Chondrocyte (in vitro differentiated cells): ENCODE measurements at regions not wholly inside any gene's neighbourhood (a gene's known extent, or its start where the extent isn't known, plus 50 kb on each side); places are given as distances from the start of the nearest gene placed in this dataset.

Experiments used
- DNase-seq: peaks from one replicate; pipeline ENCODE4 v3.0.0; 2021; ENCODE audit warnings: mixed read lengths, low spot score
- H3K27ac Mint-ChIP-seq: one replicate; pipeline ENCODE4 v1.8.0; 2021; ENCODE audit warnings: mild to moderate bottlenecking, moderate library complexity, mixed read lengths; ENCODE audit not compliant: unreplicated experiment
- H3K27me3 Mint-ChIP-seq: 2 replicates; pipeline ENCODE4 v1.8.0; 2021; ENCODE audit warnings: low read depth, mixed read lengths
- H3K36me3 Mint-ChIP-seq: 2 replicates; pipeline ENCODE4 v1.8.0; 2021; ENCODE audit warnings: low read depth, mixed read lengths
- H3K4me1 Mint-ChIP-seq: 2 replicates; pipeline ENCODE4 v1.8.0; 2021; ENCODE audit warnings: low read depth, mild to moderate bottlenecking, mixed read lengths
- H3K4me3 Mint-ChIP-seq: one replicate; pipeline ENCODE4 v1.8.0; 2021; ENCODE audit warnings: mild to moderate bottlenecking, moderate library complexity, mixed read lengths; ENCODE audit not compliant: unreplicated experiment
- H3K9me3 Mint-ChIP-seq: 2 replicates; pipeline ENCODE4 v1.8.0; 2021; ENCODE audit warnings: low read depth, mixed read lengths
- CTCF ChIP-seq: fragments of 200-600 bp; sonication (generic); IDR thresholded peaks from 2 replicates; pipeline ENCODE4 v1.5.0; 2021; ENCODE audit warnings: antibody characterized with exemption, mild to moderate bottlenecking, moderate library complexity

DNA sequence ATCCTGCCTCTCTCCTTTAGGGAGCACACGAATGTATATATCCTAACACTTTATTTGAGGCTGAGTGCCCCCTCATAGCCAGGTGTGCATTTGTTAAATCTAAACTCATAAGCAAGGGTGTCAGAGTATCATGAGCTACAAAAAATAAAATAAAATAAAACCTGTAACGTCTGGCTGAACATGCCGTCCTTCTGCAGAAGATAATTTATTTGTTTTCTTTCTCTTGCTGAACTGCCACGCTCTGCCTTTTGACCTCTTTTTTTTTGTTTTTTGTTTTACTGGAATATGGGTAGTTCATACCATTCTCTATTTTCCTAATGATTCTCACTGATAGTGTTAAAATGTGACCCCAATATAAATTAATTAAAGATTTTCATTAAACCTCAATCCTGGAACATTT is 117.7 kb upstream of the MPDZ start:
- Mint-ChIP-seq H3K36me3 (no peaks in the 10 kb centered on the region), H3K9me3 (peaks cover 3% of the 10 kb centered on the region), H3K4me1 (peaks cover 25% of the 10 kb centered on the region), H3K27me3 (no peaks in the 10 kb centered on the region), H3K4me3 (no peak overlapping the region), H3K27ac (no peak overlapping the region)
- no peak for TF ChIP-seq CTCF
- DNase-seq: no peak

GRCh38 chr9:13396418-13396817 is 116.9 kb upstream of the MPDZ start:
- H3K27ac Mint-ChIP-seq: no peak overlapping the region
- no peak for TF ChIP-seq CTCF
- peaks cover 11% of the 10 kb centered on the region for H3K9me3 Mint-ChIP-seq
- H3K4me3 Mint-ChIP-seq: no peak overlapping the region
- DNase-seq: no peak
- H3K4me1 Mint-ChIP-seq: peaks cover 25% of the 10 kb centered on the region
- no peaks in the 10 kb centered on the region for H3K27me3 Mint-ChIP-seq
- H3K36me3 Mint-ChIP-seq: peaks cover 5% of the 10 kb centered on the region

GRCh38 chr9:13395156-13395555 is 115.7 kb upstream of the MPDZ start:
- TF ChIP-seq CTCF: no peak
- peaks cover 21% of the 10 kb centered on the region for H3K9me3 Mint-ChIP-seq
- no peak for DNase-seq
- no peaks in the 10 kb centered on the region for H3K27me3 Mint-ChIP-seq
- peaks cover 11% of the 10 kb centered on the region for H3K36me3 Mint-ChIP-seq
- H3K4me3 Mint-ChIP-seq: no peak overlapping the region
- H3K27ac Mint-ChIP-seq: peak overlapping the region; percentile 76
- peaks cover 25% of the 10 kb centered on the region for H3K4me1 Mint-ChIP-seq

GRCh38 chr9:13388157-13388556 is 108.7 kb upstream of the MPDZ start:
- DNase-seq: no peak
- peaks cover 25% of the 10 kb centered on the region for H3K36me3 Mint-ChIP-seq
- no peak overlapping the region for H3K4me3 Mint-ChIP-seq
- no peak for TF ChIP-seq CTCF
- peak overlapping the region; percentile 19 for H3K27ac Mint-ChIP-seq
- peaks cover 17% of the 10 kb centered on the region for H3K4me1 Mint-ChIP-seq
- peaks cover 51% of the 10 kb centered on the region for H3K9me3 Mint-ChIP-seq
- H3K27me3 Mint-ChIP-seq: no peaks in the 10 kb centered on the region

- no peak for DNase-seq
- Mint-ChIP-seq H3K36me3 (peaks cover 25% of the 10 kb centered on the region), H3K27ac (peak overlapping the region; percentile 74), H3K4me1 (peaks cover 17% of the 10 kb centered on the region), H3K4me3 (no peak overlapping the region), H3K9me3 (peaks cover 51% of the 10 kb centered on the region), H3K27me3 (no peaks in the 10 kb centered on the region)
- TF ChIP-seq CTCF: no peak
Observed at GRCh38 chr9:13387734-13388067, 108.2 kb upstream of the MPDZ start.
